Left ventricle myocardium inferior (tissue), 1 donor: ENCODE measurements at regions not wholly inside any gene's neighbourhood (a gene's known extent, or its start where the extent isn't known, plus 50 kb on each side); places are given as distances from the start of the nearest gene placed in this dataset.
"Not testable (repeated sequence)": the region's sequence is repeated elsewhere in the genome, so short reads cannot be mapped to it uniquely, and the experiment has no call there.

ENCODE experiments used
- DNase-seq: peaks from one replicate; pipeline ENCODE4 v3.0.0-alpha.2; 2020
- H3K27ac ChIP-seq: fragments of 200-600 bp; replicated peaks from 2 replicates; pipeline ENCODE4 v1.8.0; 2021
- H3K27me3 ChIP-seq: fragments of 200-600 bp; 2 replicates; pipeline ENCODE4 v1.8.0; 2021; ENCODE audit warnings: low read depth
- H3K36me3 ChIP-seq: fragments of 200-600 bp; 2 replicates; pipeline ENCODE4 v1.8.0; 2021
- H3K4me1 ChIP-seq: fragments of 200-600 bp; 2 replicates; pipeline ENCODE4 v1.8.0; 2021
- H3K4me3 ChIP-seq: fragments of 200-600 bp; 2 replicates; pipeline ENCODE4 v1.8.0; 2021; ENCODE audit warnings: mild to moderate bottlenecking, moderate library complexity
- H3K9me3 ChIP-seq: fragments of 200-600 bp; replicated peaks from 2 replicates; pipeline ENCODE4 v1.8.0; 2021
- intact Hi-C: fragments of 100-400 bp; cut with micrococcal nuclease; formaldehyde crosslinking; loops from one replicate; pipeline ENCODE4 v1.11.0; 2022
- TF ChIP-seq, protein P1 (sequence below): fragments of 200-600 bp; IDR thresholded peaks from 2 replicates; pipeline ENCODE4 v1.8.0; 2021; ENCODE audit warnings: antibody characterized with exemption, mild to moderate bottlenecking, borderline replicate concordance
- donor health status: DM: no; HTN: yes; CAD: no; lungs with severe emphysema.

DNA sequence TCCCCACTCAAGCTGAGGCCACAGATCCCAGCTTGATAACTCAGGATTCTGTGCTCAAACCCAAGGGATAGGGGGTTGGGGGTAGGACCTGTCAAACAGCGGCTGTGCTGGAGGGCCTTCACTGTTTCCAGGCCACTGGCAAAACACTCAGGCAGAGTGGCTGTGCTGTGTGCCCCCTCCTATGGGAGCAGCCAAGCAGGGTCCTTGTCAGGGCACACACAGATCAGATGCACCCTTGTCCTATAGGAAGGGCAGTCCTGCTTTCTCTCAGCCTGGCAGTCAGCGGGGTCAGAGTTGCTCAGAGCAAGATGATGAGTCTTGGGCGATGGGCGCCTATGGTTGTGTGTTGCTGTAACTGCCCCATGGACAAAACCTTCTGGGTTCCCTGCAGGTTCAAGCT is 554.8 kb downstream of the TBC1D32 start:
- H3K4me1 ChIP-seq = no peaks in the 10 kb centered on the region
- H3K27ac ChIP-seq = no peak overlapping the region
- TF ChIP-seq, protein P1, sequence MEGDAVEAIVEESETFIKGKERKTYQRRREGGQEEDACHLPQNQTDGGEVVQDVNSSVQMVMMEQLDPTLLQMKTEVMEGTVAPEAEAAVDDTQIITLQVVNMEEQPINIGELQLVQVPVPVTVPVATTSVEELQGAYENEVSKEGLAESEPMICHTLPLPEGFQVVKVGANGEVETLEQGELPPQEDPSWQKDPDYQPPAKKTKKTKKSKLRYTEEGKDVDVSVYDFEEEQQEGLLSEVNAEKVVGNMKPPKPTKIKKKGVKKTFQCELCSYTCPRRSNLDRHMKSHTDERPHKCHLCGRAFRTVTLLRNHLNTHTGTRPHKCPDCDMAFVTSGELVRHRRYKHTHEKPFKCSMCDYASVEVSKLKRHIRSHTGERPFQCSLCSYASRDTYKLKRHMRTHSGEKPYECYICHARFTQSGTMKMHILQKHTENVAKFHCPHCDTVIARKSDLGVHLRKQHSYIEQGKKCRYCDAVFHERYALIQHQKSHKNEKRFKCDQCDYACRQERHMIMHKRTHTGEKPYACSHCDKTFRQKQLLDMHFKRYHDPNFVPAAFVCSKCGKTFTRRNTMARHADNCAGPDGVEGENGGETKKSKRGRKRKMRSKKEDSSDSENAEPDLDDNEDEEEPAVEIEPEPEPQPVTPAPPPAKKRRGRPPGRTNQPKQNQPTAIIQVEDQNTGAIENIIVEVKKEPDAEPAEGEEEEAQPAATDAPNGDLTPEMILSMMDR = no peak
- no peaks in the 10 kb centered on the region for H3K36me3 ChIP-seq
- H3K4me3 ChIP-seq = no peak overlapping the region
- peaks cover 20% of the 10 kb centered on the region for H3K9me3 ChIP-seq
- H3K27me3 ChIP-seq = no peaks in the 10 kb centered on the region
- intact Hi-C loops = no loop called here
- DNase-seq = no peak

DNA sequence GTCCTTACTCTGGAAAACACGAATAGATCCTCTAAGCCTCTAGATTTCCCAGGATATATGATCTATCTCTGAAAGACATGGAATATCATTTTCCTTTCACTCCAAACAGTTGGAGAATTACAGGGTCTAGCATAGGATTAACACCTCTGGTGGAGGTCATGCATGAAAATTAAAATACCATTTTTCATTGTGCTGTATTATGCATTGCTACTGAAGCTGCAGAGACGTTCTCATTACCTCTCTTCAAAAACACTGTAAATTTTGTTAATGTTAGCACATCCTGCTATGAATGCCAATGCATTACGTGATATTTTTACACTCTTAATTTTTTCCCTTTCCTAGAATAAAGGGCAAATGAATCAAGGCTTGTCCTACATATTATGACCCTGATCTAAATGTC is 558.6 kb downstream of the TBC1D32 start:
- Histone ChIP-seq H3K27me3 (no peaks in the 10 kb centered on the region), H3K27ac (no peak overlapping the region), H3K4me3 (no peak overlapping the region), H3K36me3 (no peaks in the 10 kb centered on the region), H3K9me3 (peaks cover 20% of the 10 kb centered on the region), H3K4me1 (no peaks in the 10 kb centered on the region)
- TF ChIP-seq, protein P1 = no peak
- no peak for DNase-seq
- intact Hi-C loops = no loop called here

DNA sequence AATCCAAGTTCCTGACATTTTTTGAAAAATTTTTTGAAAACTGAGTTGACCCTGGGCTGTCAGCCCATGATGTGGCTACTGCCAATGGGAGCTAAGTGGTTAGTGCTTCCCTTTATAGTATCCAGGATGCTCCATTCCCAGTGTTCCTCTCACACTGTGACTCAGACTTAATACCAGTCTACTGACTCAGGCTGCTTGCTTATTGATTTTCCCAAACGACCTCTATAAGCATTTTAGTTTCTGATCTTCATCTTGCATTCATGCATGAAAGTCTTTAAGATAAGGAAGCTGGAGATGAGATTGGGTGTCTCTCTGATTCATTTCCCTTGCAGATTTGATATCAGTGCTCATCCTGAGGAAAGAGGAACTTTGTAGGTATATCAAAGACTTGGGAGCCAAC is 560.0 kb downstream of the TBC1D32 start:
- no peak overlapping the region for H3K4me3 ChIP-seq
- intact Hi-C loops = no loop called here
- no peaks in the 10 kb centered on the region for H3K27me3 ChIP-seq
- H3K27ac ChIP-seq = no peak overlapping the region
- H3K36me3 ChIP-seq = no peaks in the 10 kb centered on the region
- TF ChIP-seq, protein P1 = no peak
- no peak for DNase-seq
- H3K9me3 ChIP-seq = peaks cover 20% of the 10 kb centered on the region
- no peaks in the 10 kb centered on the region for H3K4me1 ChIP-seq

DNA sequence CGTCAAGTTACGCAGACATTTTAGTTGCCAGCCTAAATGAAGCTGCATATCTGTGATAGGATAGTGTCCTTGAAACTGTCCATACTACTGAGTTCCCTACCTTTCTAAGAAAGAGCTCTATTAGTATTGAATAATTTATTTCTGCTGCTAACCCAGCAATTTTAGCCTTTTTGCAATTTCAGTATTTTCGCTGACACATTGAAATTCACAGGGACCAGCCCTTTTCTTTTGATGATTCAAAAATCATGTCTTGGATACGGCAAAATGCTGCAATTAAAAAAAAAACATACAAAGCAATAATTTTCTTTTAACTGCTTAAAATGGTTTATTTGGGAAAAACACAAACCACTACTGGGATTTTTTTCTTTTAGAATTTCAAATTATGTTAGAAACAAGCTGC is 563.3 kb downstream of the TBC1D32 start:
- Histone ChIP-seq H3K27ac (no peak overlapping the region), H3K36me3 (no peaks in the 10 kb centered on the region), H3K27me3 (no peaks in the 10 kb centered on the region), H3K9me3 (no peaks in the 10 kb centered on the region), H3K4me1 (no peaks in the 10 kb centered on the region), H3K4me3 (no peak overlapping the region)
- TF ChIP-seq, protein P1 = no peak
- intact Hi-C loops = no loop called here
- no peak for DNase-seq

DNA sequence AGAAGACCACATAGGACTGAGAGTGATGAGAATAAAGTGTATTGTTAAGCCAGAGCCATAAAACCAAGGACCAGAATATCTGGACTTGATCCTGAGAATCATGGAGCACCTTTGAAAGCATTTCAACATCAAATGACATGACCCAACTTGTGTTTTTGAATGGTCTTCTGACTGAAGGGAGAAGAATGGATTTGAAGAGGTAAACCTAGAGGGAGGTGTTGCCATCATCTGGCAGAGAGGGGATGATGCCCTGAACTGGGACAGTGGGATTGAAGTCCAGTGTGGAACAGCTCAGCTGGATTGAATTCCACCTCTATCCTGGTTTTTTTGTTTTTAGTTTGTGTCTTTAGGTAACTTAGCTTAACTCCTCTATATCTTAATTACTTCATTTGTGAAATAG is 570.0 kb downstream of the TBC1D32 start:
- intact Hi-C loops = no loop called here
- Histone ChIP-seq H3K9me3 (no peaks in the 10 kb centered on the region), H3K36me3 (no peaks in the 10 kb centered on the region), H3K4me1 (no peaks in the 10 kb centered on the region), H3K27ac (no peak overlapping the region), H3K4me3 (no peak overlapping the region), H3K27me3 (no peaks in the 10 kb centered on the region)
- no peak for DNase-seq
- TF ChIP-seq, protein P1 = no peak

DNA sequence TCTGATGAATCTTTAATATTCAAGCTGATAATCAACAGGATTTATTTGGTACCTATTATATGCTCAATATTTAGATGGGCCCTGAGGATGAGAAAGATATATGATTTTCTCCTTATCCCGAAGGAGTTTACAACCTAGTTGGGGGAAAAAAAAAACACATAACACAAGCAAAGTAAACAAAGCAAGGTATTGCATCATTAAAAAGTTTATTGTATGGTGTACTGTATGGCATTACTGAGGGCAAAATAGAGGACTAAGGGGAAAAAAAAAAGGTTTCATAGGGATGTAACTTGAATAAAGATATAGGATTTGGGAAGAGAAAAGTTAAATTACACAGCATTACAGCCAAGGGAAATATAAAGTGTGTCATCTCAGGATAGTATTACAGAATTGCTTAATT is 574.7 kb downstream of the TBC1D32 start:
- Histone ChIP-seq H3K9me3 (peaks cover 10% of the 10 kb centered on the region), H3K4me1 (no peaks in the 10 kb centered on the region), H3K27me3 (no peaks in the 10 kb centered on the region), H3K4me3 (no peak overlapping the region), H3K36me3 (no peaks in the 10 kb centered on the region), H3K27ac (no peak overlapping the region)
- TF ChIP-seq, protein P1 = no peak
- intact Hi-C loops = no loop called here
- DNase-seq = no peak

DNA sequence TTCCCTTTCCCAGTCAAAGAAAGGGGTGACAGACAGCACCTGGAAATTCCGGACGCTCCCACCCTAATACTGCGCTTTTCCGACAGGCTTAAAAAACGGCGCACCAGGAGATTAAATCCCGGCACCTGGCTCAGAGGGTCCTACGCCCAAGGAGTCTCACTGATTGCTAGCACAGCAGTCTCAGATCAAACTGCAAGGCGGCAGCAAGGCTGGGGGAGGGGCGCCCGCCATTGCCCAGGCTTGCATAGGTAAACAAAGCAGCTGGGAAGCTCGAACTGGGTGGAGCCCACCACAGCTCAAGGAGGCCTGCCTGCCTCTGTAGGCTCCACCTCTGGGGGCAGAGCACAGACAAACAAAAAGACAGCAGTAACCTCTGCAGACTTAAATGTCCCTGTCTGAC is 585.7 kb downstream of the TBC1D32 start:
- intact Hi-C loops, H3K9me3 ChIP-seq, H3K4me1 ChIP-seq, H3K4me3 ChIP-seq, H3K36me3 ChIP-seq, H3K27ac ChIP-seq, H3K27me3 ChIP-seq, DNase-seq: not testable (repeated sequence)
